ENCODE measurements at regions not wholly inside any gene's neighbourhood (a gene's known extent, or its start where the extent isn't known, plus 50 kb on each side); places are given as distances from the start of the nearest gene placed in this dataset.
"Not testable (repeated sequence)": the region's sequence is repeated elsewhere in the genome, so short reads cannot be mapped to it uniquely, and the experiment has no call there.

GRCh38 chr17:30650149-30650548 lies 172.9 kb downstream of the GOSR1 start:
- not testable (repeated sequence) for ATAC-seq; H3K27ac Mint-ChIP-seq; H3K4me3 Mint-ChIP-seq; H3K4me1 Mint-ChIP-seq (ENCODE audit: low read depth in 2 of 2); H3K36me3 Mint-ChIP-seq; H3K9me3 Mint-ChIP-seq; DNase-seq (ENCODE audit: low spot score); H3K27me3 Mint-ChIP-seq

GRCh38 chr17:30648015-30648620 lies 170.9 kb downstream of the GOSR1 start:
- not testable (repeated sequence) for H3K4me1 Mint-ChIP-seq (ENCODE audit: low read depth in 2 of 2)

GRCh38 chr17:30645875-30646274 lies 168.7 kb downstream of the GOSR1 start:
- H3K27ac Mint-ChIP-seq; DNase-seq (ENCODE audit: low spot score); H3K4me3 Mint-ChIP-seq; H3K27me3 Mint-ChIP-seq; H3K9me3 Mint-ChIP-seq; H3K36me3 Mint-ChIP-seq; ATAC-seq; H3K4me1 Mint-ChIP-seq (ENCODE audit: low read depth in 2 of 2): not testable (repeated sequence)

More at GRCh38 chr17:30648015-30648620, 170.9 kb downstream of the GOSR1 start:
- H3K4me3 Mint-ChIP-seq; H3K27ac Mint-ChIP-seq; DNase-seq (ENCODE audit: low spot score); H3K9me3 Mint-ChIP-seq; ATAC-seq; H3K36me3 Mint-ChIP-seq; H3K27me3 Mint-ChIP-seq: not testable (repeated sequence)

GRCh38 chr17:30644713-30645112 lies 167.5 kb downstream of the GOSR1 start:
- not testable (repeated sequence) for H3K4me1 Mint-ChIP-seq (ENCODE audit: low read depth in 2 of 2); H3K27ac Mint-ChIP-seq; H3K36me3 Mint-ChIP-seq; H3K4me3 Mint-ChIP-seq; H3K9me3 Mint-ChIP-seq; DNase-seq (ENCODE audit: low spot score); H3K27me3 Mint-ChIP-seq
- peak; percentile 78 to 79 for ATAC-seq

- ATAC-seq; DNase-seq (ENCODE audit: low spot score); H3K4me1 Mint-ChIP-seq (ENCODE audit: low read depth in 2 of 2); H3K9me3 Mint-ChIP-seq; H3K4me3 Mint-ChIP-seq; H3K36me3 Mint-ChIP-seq; H3K27ac Mint-ChIP-seq; H3K27me3 Mint-ChIP-seq: not testable (repeated sequence)
These were observed 167.1 kb downstream of the GOSR1 start for GRCh38 chr17:30644287-30644686.

- H3K4me3 Mint-ChIP-seq; ATAC-seq; H3K27me3 Mint-ChIP-seq; H3K27ac Mint-ChIP-seq; H3K4me1 Mint-ChIP-seq (ENCODE audit: low read depth in 2 of 2); H3K36me3 Mint-ChIP-seq; DNase-seq (ENCODE audit: low spot score); H3K9me3 Mint-ChIP-seq: not testable (repeated sequence)
These were observed 164.2 kb downstream of the GOSR1 start for GRCh38 chr17:30641428-30641827.

- H3K36me3 Mint-ChIP-seq; DNase-seq (ENCODE audit: low spot score); ATAC-seq; H3K9me3 Mint-ChIP-seq; H3K27ac Mint-ChIP-seq; H3K27me3 Mint-ChIP-seq; H3K4me1 Mint-ChIP-seq (ENCODE audit: low read depth in 2 of 2); H3K4me3 Mint-ChIP-seq: not testable (repeated sequence)
These were observed 162.2 kb downstream of the GOSR1 start for GRCh38 chr17:30639391-30639790.

- not testable (repeated sequence) for H3K36me3 Mint-ChIP-seq; H3K9me3 Mint-ChIP-seq; H3K4me3 Mint-ChIP-seq; ATAC-seq; H3K27me3 Mint-ChIP-seq; DNase-seq (ENCODE audit: low spot score); H3K4me1 Mint-ChIP-seq (ENCODE audit: low read depth in 2 of 2); H3K27ac Mint-ChIP-seq
These were observed 161.8 kb downstream of the GOSR1 start for GRCh38 chr17:30638968-30639367.

- H3K27me3 Mint-ChIP-seq; H3K4me1 Mint-ChIP-seq (ENCODE audit: low read depth in 2 of 2); ATAC-seq; H3K9me3 Mint-ChIP-seq; DNase-seq (ENCODE audit: low spot score); H3K4me3 Mint-ChIP-seq; H3K27ac Mint-ChIP-seq; H3K36me3 Mint-ChIP-seq: not testable (repeated sequence)
These were observed 154.4 kb downstream of the GOSR1 start for GRCh38 chr17:30631651-30632050.

GRCh38 chr17:30625380-30625779 lies 148.2 kb downstream of the GOSR1 start:
- not testable (repeated sequence) for H3K4me3 Mint-ChIP-seq; ATAC-seq; DNase-seq (ENCODE audit: low spot score); H3K36me3 Mint-ChIP-seq; H3K9me3 Mint-ChIP-seq; H3K27ac Mint-ChIP-seq; H3K4me1 Mint-ChIP-seq (ENCODE audit: low read depth in 2 of 2); H3K27me3 Mint-ChIP-seq

- not testable (repeated sequence) for H3K27me3 Mint-ChIP-seq; H3K4me1 Mint-ChIP-seq (ENCODE audit: low read depth in 2 of 2); H3K27ac Mint-ChIP-seq; H3K36me3 Mint-ChIP-seq; H3K4me3 Mint-ChIP-seq; DNase-seq (ENCODE audit: low spot score); ATAC-seq; H3K9me3 Mint-ChIP-seq
These were observed 147.0 kb downstream of the GOSR1 start for GRCh38 chr17:30624180-30624579.

- ATAC-seq; H3K4me3 Mint-ChIP-seq; H3K9me3 Mint-ChIP-seq; H3K4me1 Mint-ChIP-seq (ENCODE audit: low read depth in 2 of 2); DNase-seq (ENCODE audit: low spot score); H3K36me3 Mint-ChIP-seq; H3K27me3 Mint-ChIP-seq; H3K27ac Mint-ChIP-seq: not testable (repeated sequence)
These were observed 132.5 kb downstream of the GOSR1 start for GRCh38 chr17:30609682-30610081.

- H3K27me3 Mint-ChIP-seq, result no peaks in the 10 kb centered on the region
- ATAC-seq (no peak), DNase-seq (ENCODE audit: low spot score) (no peak)
- peaks cover 8 to 12% of the 10 kb centered on the region in 2 donors for H3K4me1 Mint-ChIP-seq (ENCODE audit: low read depth in 2 of 2)
- no peaks in the 10 kb centered on the region for H3K9me3 Mint-ChIP-seq
- no peaks in the 10 kb centered on the region for H3K36me3 Mint-ChIP-seq
- no peak overlapping the region for H3K27ac Mint-ChIP-seq
- H3K4me3 Mint-ChIP-seq, result no peak overlapping the region
These were observed 128.3 kb downstream of the GOSR1 start for GRCh38 chr17:30605523-30605922.

GRCh38 chr17:30605027-30605426 lies 127.8 kb downstream of the GOSR1 start:
- peaks cover 8 to 12% of the 10 kb centered on the region in 2 donors for H3K4me1 Mint-ChIP-seq (ENCODE audit: low read depth in 2 of 2)
- no peak overlapping the region for H3K4me3 Mint-ChIP-seq
- no peaks in the 10 kb centered on the region for H3K27me3 Mint-ChIP-seq
- H3K36me3 Mint-ChIP-seq, result no peaks in the 10 kb centered on the region
- no peak for ATAC-seq
- no peaks in the 10 kb centered on the region for H3K9me3 Mint-ChIP-seq
- no peak for DNase-seq (ENCODE audit: low spot score)
- no peak overlapping the region for H3K27ac Mint-ChIP-seq

- not testable (repeated sequence) for ATAC-seq; H3K27me3 Mint-ChIP-seq; H3K27ac Mint-ChIP-seq; H3K36me3 Mint-ChIP-seq; DNase-seq (ENCODE audit: low spot score); H3K9me3 Mint-ChIP-seq
- peaks cover 8 to 12% of the 10 kb centered on the region in 2 donors for H3K4me1 Mint-ChIP-seq (ENCODE audit: low read depth in 2 of 2)
- H3K4me3 Mint-ChIP-seq, result peak overlapping the region; percentile 93
These were observed 125.2 kb downstream of the GOSR1 start for GRCh38 chr17:30602396-30602795.
